Suprapubic skin (tissue), 4 donors: ENCODE measurements at regions not wholly inside any gene's neighbourhood (a gene's known extent, or its start where the extent isn't known, plus 50 kb on each side); places are given as distances from the start of the nearest gene placed in this dataset.

Experiments
- POLR2A ChIP-seq, 2 donors: fragments of 450-650 bp; IDR thresholded peaks; one replicate each; pipeline ENCODE4 v1.6.1; 2017; ENCODE audit warnings: antibody characterized with exemption in 2 of 2, mild to moderate bottlenecking in 2 of 2, moderate library complexity in 2 of 2
- POLR2AphosphoS5 ChIP-seq, 3 donors: sonication (generic); formaldehyde crosslinking; IDR thresholded peaks; one replicate each; pipeline ENCODE4 v1.6.1; 2017; ENCODE audit warnings: antibody characterized with exemption in 3 of 3

DNA sequence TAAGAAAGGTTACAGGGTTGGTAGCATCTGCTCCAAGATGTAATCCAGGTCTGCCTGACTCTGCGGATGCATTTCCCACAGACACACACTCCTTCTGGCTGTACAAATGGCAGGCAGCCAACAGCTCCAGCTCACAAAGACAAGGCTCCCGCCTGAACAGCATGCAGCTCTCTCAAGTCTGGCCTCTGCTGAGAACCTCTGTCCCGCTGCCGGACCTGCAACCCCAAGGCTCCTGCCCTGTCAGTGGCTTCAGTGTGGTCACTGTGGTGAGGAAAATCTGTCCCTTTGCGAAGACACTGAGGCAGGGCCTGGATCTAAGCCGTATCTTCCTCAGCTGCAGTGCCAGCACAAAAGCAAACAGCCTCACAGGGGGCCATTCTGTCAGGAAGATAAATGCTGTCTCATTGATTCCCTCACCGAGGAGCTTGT lies 469.3 kb upstream of the MEX3C start:
- TF ChIP-seq POLR2AphosphoS5 (IDR thresholded peaks at IDR 0.05) (no peak), POLR2A (IDR thresholded peaks at IDR 0.05) (no peak)
